ENCODE measurements at regions not wholly inside any gene's neighbourhood (a gene's known extent, or its start where the extent isn't known, plus 50 kb on each side); places are given as distances from the start of the nearest gene placed in this dataset.

DNA sequence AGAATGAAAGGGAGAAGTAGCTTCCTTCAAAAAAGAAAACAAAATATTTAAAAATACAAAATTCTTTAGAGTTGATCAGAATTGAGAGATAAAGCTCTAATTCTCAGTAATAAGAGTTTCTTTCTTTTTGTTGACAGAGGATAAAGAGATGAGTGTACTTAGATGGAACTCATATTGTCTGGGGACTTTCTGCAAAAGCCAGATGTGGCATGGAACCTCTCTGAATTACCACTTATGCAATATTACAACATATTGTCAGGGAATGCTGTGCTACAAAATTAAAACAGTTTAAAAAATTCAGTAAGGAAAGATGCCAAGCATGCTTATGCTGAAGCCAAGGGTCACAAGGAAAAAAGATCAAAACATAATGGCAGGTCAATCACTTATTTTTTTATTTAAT lies 386.6 kb upstream of the LRATD1 start:
- no peak for TF ChIP-seq CTBP1 (IDR thresholded peaks at IDR 0.05; ENCODE audit: borderline replicate concordance)
- TF ChIP-seq, protein P1, sequence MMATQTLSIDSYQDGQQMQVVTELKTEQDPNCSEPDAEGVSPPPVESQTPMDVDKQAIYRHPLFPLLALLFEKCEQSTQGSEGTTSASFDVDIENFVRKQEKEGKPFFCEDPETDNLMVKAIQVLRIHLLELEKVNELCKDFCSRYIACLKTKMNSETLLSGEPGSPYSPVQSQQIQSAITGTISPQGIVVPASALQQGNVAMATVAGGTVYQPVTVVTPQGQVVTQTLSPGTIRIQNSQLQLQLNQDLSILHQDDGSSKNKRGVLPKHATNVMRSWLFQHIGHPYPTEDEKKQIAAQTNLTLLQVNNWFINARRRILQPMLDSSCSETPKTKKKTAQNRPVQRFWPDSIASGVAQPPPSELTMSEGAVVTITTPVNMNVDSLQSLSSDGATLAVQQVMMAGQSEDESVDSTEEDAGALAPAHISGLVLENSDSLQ (IDR thresholded peaks at IDR 0.05) = no peak
- no peak for TF ChIP-seq SP1 (IDR thresholded peaks at IDR 0.05)
- no peak for TF ChIP-seq FOXK2 (IDR thresholded peaks at IDR 0.05)
- TF ChIP-seq BHLHE40 (IDR thresholded peaks at IDR 0.05; ENCODE audit: borderline replicate concordance) = no peak
- TF ChIP-seq LEF1 (IDR thresholded peaks at IDR 0.05; ENCODE audit: borderline replicate concordance) = no peak
- POLR2A ChIA-PET = no interaction called here
- CTCF ChIA-PET = interaction anchor here (0.6 kb wide), 1 partner anchor 9 kb away, joined by 4 read pairs; no protein-coding TSS in a partner anchor
- DNase-seq (ENCODE audit: extremely low spot score) = no peak

DNA sequence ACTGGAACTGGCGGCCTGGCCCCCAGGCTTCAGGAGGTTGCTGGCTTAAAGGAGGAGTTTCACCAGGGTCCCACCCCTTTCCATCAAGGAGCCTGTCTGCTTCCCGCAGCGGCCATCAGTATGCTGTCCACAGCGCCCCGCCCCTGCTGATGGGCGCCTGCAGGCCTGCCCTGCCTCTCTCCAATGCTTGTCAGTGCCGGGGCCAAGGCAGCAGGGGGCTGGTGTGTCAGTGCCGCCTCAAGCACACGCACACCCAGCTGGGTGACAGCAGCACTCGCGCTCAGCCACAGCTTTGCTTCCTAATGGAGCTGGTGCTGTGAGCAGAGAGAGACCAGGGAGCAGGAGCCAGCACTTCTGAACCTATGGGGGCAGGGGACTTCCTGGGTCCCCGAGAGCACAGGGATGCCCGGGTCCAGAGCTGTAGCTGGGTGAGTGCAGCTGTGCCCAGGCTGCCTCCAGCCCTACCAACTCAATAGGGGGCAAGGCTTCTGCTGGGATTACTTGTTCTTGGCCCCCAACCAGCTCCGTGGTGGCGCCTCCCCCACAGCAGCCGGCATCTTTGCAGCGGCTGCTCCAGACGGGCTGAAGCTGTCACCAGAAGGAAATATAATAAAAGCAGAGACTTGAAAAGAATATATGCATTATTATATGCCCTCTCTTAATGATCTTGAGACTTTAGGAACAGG lies 377.2 kb upstream of the LRATD1 start:
- DNase-seq (ENCODE audit: extremely low spot score) = peak; percentile 25
- CTCF ChIA-PET = no interaction called here
- TF ChIP-seq ZNF384 (IDR thresholded peaks at IDR 0.05) (no peak), CTBP1 (IDR thresholded peaks at IDR 0.05; ENCODE audit: borderline replicate concordance) (no peak), L3MBTL2 (conservative IDR thresholded peaks at IDR 0.05) (no peak), NFRKB (IDR thresholded peaks at IDR 0.05) (no peak), BHLHE40 (IDR thresholded peaks at IDR 0.05; ENCODE audit: borderline replicate concordance) (no peak), FOXK2 (IDR thresholded peaks at IDR 0.05) (no peak), ARNT (IDR thresholded peaks at IDR 0.05) (no peak), ELF4 (IDR thresholded peaks at IDR 0.05) (no peak), HDGF (IDR thresholded peaks at IDR 0.05; ENCODE audit: borderline replicate concordance) (no peak), SUZ12 (IDR thresholded peaks at IDR 0.05) (no peak), LEF1 (IDR thresholded peaks at IDR 0.05; ENCODE audit: borderline replicate concordance) (no peak), FOXM1 (IDR thresholded peaks at IDR 0.05; ENCODE audit: borderline replicate concordance) (no peak), SP1 (IDR thresholded peaks at IDR 0.05) (no peak)
- TF ChIP-seq, protein P1 (IDR thresholded peaks at IDR 0.05) = no peak
- POLR2A ChIA-PET = no interaction called here

GRCh38 chr2:14256890-14257289 lies 375.6 kb upstream of the LRATD1 start:
- ChIA-PET CTCF (no interaction called here), POLR2A (no interaction called here)
- no peak for DNase-seq (ENCODE audit: extremely low spot score)
- no peak for TF ChIP-seq FOXA1 (IDR thresholded peaks at IDR 0.05)
- TF ChIP-seq CTBP1 (IDR thresholded peaks at IDR 0.05; ENCODE audit: borderline replicate concordance) = no peak
- no peak for TF ChIP-seq TARDBP (IDR thresholded peaks at IDR 0.05)
- no peak for TF ChIP-seq BHLHE40 (IDR thresholded peaks at IDR 0.05; ENCODE audit: borderline replicate concordance)
- TF ChIP-seq SUZ12 (IDR thresholded peaks at IDR 0.05) = no peak
- no peak for TF ChIP-seq HDGF (IDR thresholded peaks at IDR 0.05; ENCODE audit: borderline replicate concordance)
- no peak for TF ChIP-seq NFRKB (IDR thresholded peaks at IDR 0.05)
- no peak for TF ChIP-seq SP1 (IDR thresholded peaks at IDR 0.05)

GRCh38 chr2:14257801-14258507 lies 374.6 kb upstream of the LRATD1 start:
- ChIA-PET CTCF (no interaction called here), POLR2A (no interaction called here)
- TF ChIP-seq ARNT (IDR thresholded peaks at IDR 0.05) = no peak
- TF ChIP-seq LEF1 (IDR thresholded peaks at IDR 0.05; ENCODE audit: borderline replicate concordance) = no peak
- TF ChIP-seq SUZ12 (IDR thresholded peaks at IDR 0.05) = no peak
- no peak for TF ChIP-seq HDGF (IDR thresholded peaks at IDR 0.05; ENCODE audit: borderline replicate concordance)
- no peak for TF ChIP-seq L3MBTL2 (conservative IDR thresholded peaks at IDR 0.05)
- no peak for TF ChIP-seq FOXM1 (IDR thresholded peaks at IDR 0.05; ENCODE audit: borderline replicate concordance)
- TF ChIP-seq FOXA1 (IDR thresholded peaks at IDR 0.05) = no peak
- TF ChIP-seq FOXK2 (IDR thresholded peaks at IDR 0.05) = no peak
- no peak for DNase-seq (ENCODE audit: extremely low spot score)

- DNase-seq (ENCODE audit: extremely low spot score) = no peak
- CTCF ChIA-PET = no interaction called here
These were observed 370.7 kb upstream of the LRATD1 start for GRCh38 chr2:14261771-14262170.

GRCh38 chr2:14263053-14263452 lies 369.5 kb upstream of the LRATD1 start:
- ChIA-PET CTCF (no interaction called here), POLR2A (no interaction called here)
- TF ChIP-seq LEF1 (IDR thresholded peaks at IDR 0.05; ENCODE audit: borderline replicate concordance) (no peak), ARNT (IDR thresholded peaks at IDR 0.05) (no peak), BHLHE40 (IDR thresholded peaks at IDR 0.05; ENCODE audit: borderline replicate concordance) (no peak)
- TF ChIP-seq, protein P1 (IDR thresholded peaks at IDR 0.05) = no peak
- DNase-seq (ENCODE audit: extremely low spot score) = no peak

More at GRCh38 chr2:14261771-14262170, 370.7 kb upstream of the LRATD1 start:
- no peak for TF ChIP-seq LEF1 (IDR thresholded peaks at IDR 0.05; ENCODE audit: borderline replicate concordance)
- no peak for TF ChIP-seq FOXK2 (IDR thresholded peaks at IDR 0.05)
- TF ChIP-seq SP1 (IDR thresholded peaks at IDR 0.05) = no peak
- no peak for TF ChIP-seq L3MBTL2 (conservative IDR thresholded peaks at IDR 0.05)
- TF ChIP-seq FOXA1 (IDR thresholded peaks at IDR 0.05) = no peak
- no peak for TF ChIP-seq ARNT (IDR thresholded peaks at IDR 0.05)
- POLR2A ChIA-PET = no interaction called here

All from HEK293T (cell line).